ENCODE measurements at regions not wholly inside any gene's neighbourhood (a gene's known extent, or its start where the extent isn't known, plus 50 kb on each side); places are given as distances from the start of the nearest gene placed in this dataset.

- Histone ChIP-seq H2BK15ac (ENCODE audit: low read length) (no peak overlapping the region), H3K36me3 (replicated peaks in 1 of 2; ENCODE audit: control insufficient read depth in 2 of 2, insufficient read depth in 2 of 2, low read length in 2 of 2) (no peaks in the 10 kb centered on the region), H3K4ac (ENCODE audit: low read length) (no peak overlapping the region), H4K8ac (ENCODE audit: low read depth, low read length) (no peak overlapping the region), H2AK5ac (ENCODE audit: low read depth, low read length) (no peak overlapping the region), H3K9me3 (replicated peaks in 1 of 2; ENCODE audit: control insufficient read depth in 2 of 2, insufficient read depth in 1 of 2, low read depth in 1 of 2, low read length in 2 of 2) (no peaks in the 10 kb centered on the region), H3K18ac (ENCODE audit: low read length) (no peak overlapping the region), H3K4me3 (ENCODE audit: low read length in 2 of 2) (no peak overlapping the region), H2BK12ac (ENCODE audit: low read length) (no peak overlapping the region), H3K14ac (ENCODE audit: low read length) (no peak overlapping the region), H3K23ac (ENCODE audit: low read depth, low read length, poor library complexity) (no peak overlapping the region), H3K4me1 (ENCODE audit: control insufficient read depth in 2 of 2, insufficient read depth in 1 of 2, low read depth in 1 of 2, low read length in 2 of 2) (peaks cover under 1 to 2% of the 10 kb centered on the region in 2 donors), H3K79me1 (ENCODE audit: low read depth, low read length) (no peaks in the 10 kb centered on the region), H2BK120ac (ENCODE audit: low read depth, low read length) (no peak overlapping the region), H3K27me3 (ENCODE audit: control insufficient read depth in 3 of 3, insufficient read depth in 3 of 3, low read depth in 1 of 3, low read length in 3 of 3) (no peaks in the 10 kb centered on the region), H2AFZ (ENCODE audit: low read length) (no peak overlapping the region), H3K27ac (replicated peaks; ENCODE audit: low read length) (no peak overlapping the region), H4K91ac (ENCODE audit: low read depth, low read length, poor library complexity) (no peak overlapping the region), H3K9ac (ENCODE audit: low read depth, low read length, poor library complexity) (no peak overlapping the region), H2BK5ac (ENCODE audit: low read length) (no peak overlapping the region), H3K4me2 (ENCODE audit: insufficient read depth, low read length, poor library complexity, severe bottlenecking) (no peak overlapping the region)
- WGBS, 2 donors (ENCODE audit: extremely low coverage in 2 of 2, insufficient read length in 2 of 2, insufficient replicate concordance in 1 of 2), result no CpG with 5 or more reads among the region's 1 CpG
- no peak for DNase-seq (ENCODE audit: low spot score)
Observed at GRCh38 chr21:17045214-17045853, 467.5 kb upstream of the CXADR start.

- Histone ChIP-seq H3K79me1 (ENCODE audit: low read depth, low read length) (no peaks in the 10 kb centered on the region), H3K4me1 (ENCODE audit: control insufficient read depth in 2 of 2, insufficient read depth in 1 of 2, low read depth in 1 of 2, low read length in 2 of 2) (peaks cover 5 to 8% of the 10 kb centered on the region in 2 donors), H3K4me3 (ENCODE audit: low read length in 2 of 2) (no peak overlapping the region), H3K4ac (ENCODE audit: low read length) (no peak overlapping the region), H3K23ac (ENCODE audit: low read depth, low read length, poor library complexity) (no peak overlapping the region), H3K27ac (replicated peaks; ENCODE audit: low read length) (no peak overlapping the region), H4K8ac (ENCODE audit: low read depth, low read length) (no peak overlapping the region), H4K91ac (ENCODE audit: low read depth, low read length, poor library complexity) (no peak overlapping the region), H3K36me3 (replicated peaks in 1 of 2; ENCODE audit: control insufficient read depth in 2 of 2, insufficient read depth in 2 of 2, low read length in 2 of 2) (no peaks in the 10 kb centered on the region), H2BK12ac (ENCODE audit: low read length) (no peak overlapping the region), H2BK15ac (ENCODE audit: low read length) (no peak overlapping the region), H3K4me2 (ENCODE audit: insufficient read depth, low read length, poor library complexity, severe bottlenecking) (no peak overlapping the region), H3K9ac (ENCODE audit: low read depth, low read length, poor library complexity) (no peak overlapping the region), H3K9me3 (replicated peaks in 1 of 2; ENCODE audit: control insufficient read depth in 2 of 2, insufficient read depth in 1 of 2, low read depth in 1 of 2, low read length in 2 of 2) (no peaks in the 10 kb centered on the region), H3K18ac (ENCODE audit: low read length) (peak overlapping the region; percentile 15), H3K14ac (ENCODE audit: low read length) (no peak overlapping the region), H2AFZ (ENCODE audit: low read length) (peak overlapping the region; percentile 19), H3K27me3 (ENCODE audit: control insufficient read depth in 3 of 3, insufficient read depth in 3 of 3, low read depth in 1 of 3, low read length in 3 of 3) (no peaks in the 10 kb centered on the region), H2BK120ac (ENCODE audit: low read depth, low read length) (peak overlapping the region; percentile 42), H2AK5ac (ENCODE audit: low read depth, low read length) (no peak overlapping the region), H2BK5ac (ENCODE audit: low read length) (no peak overlapping the region)
- no CpG with 5 or more reads among the region's 3 CpGs for WGBS, 2 donors (ENCODE audit: extremely low coverage in 2 of 2, insufficient read length in 2 of 2, insufficient replicate concordance in 1 of 2)
- DNase-seq (ENCODE audit: low spot score), result no peak
Observed at GRCh38 chr21:17048974-17049373, 463.9 kb upstream of the CXADR start.

GRCh38 chr21:17050156-17050555, 462.7 kb upstream of the CXADR start:
- H3K79me1 ChIP-seq (ENCODE audit: low read depth, low read length), result no peaks in the 10 kb centered on the region

GRCh38 chr21:17050646-17051045, 462.2 kb upstream of the CXADR start:
- Histone ChIP-seq H2BK15ac (ENCODE audit: low read length) (no peak overlapping the region), H3K14ac (ENCODE audit: low read length) (no peak overlapping the region), H3K79me1 (ENCODE audit: low read depth, low read length) (no peaks in the 10 kb centered on the region), H3K4ac (ENCODE audit: low read length) (no peak overlapping the region), H2BK12ac (ENCODE audit: low read length) (no peak overlapping the region), H4K91ac (ENCODE audit: low read depth, low read length, poor library complexity) (no peak overlapping the region), H2BK120ac (ENCODE audit: low read depth, low read length) (no peak overlapping the region), H2AK5ac (ENCODE audit: low read depth, low read length) (no peak overlapping the region), H3K23ac (ENCODE audit: low read depth, low read length, poor library complexity) (no peak overlapping the region), H3K4me1 (ENCODE audit: control insufficient read depth in 2 of 2, insufficient read depth in 1 of 2, low read depth in 1 of 2, low read length in 2 of 2) (peaks cover 5 to 8% of the 10 kb centered on the region in 2 donors), H3K9ac (ENCODE audit: low read depth, low read length, poor library complexity) (no peak overlapping the region), H3K18ac (ENCODE audit: low read length) (no peak overlapping the region), H2BK5ac (ENCODE audit: low read length) (no peak overlapping the region), H3K27me3 (ENCODE audit: control insufficient read depth in 3 of 3, insufficient read depth in 3 of 3, low read depth in 1 of 3, low read length in 3 of 3) (no peaks in the 10 kb centered on the region), H4K8ac (ENCODE audit: low read depth, low read length) (no peak overlapping the region), H3K4me2 (ENCODE audit: insufficient read depth, low read length, poor library complexity, severe bottlenecking) (no peak overlapping the region), H3K36me3 (replicated peaks in 1 of 2; ENCODE audit: control insufficient read depth in 2 of 2, insufficient read depth in 2 of 2, low read length in 2 of 2) (no peaks in the 10 kb centered on the region), H3K9me3 (replicated peaks in 1 of 2; ENCODE audit: control insufficient read depth in 2 of 2, insufficient read depth in 1 of 2, low read depth in 1 of 2, low read length in 2 of 2) (no peaks in the 10 kb centered on the region), H2AFZ (ENCODE audit: low read length) (no peak overlapping the region), H3K4me3 (ENCODE audit: low read length in 2 of 2) (no peak overlapping the region), H3K27ac (replicated peaks; ENCODE audit: low read length) (no peak overlapping the region)
- no peak for DNase-seq (ENCODE audit: low spot score)
- no CpG with 5 or more reads among the region's 2 CpGs for WGBS, 2 donors (ENCODE audit: extremely low coverage in 2 of 2, insufficient read length in 2 of 2, insufficient replicate concordance in 1 of 2)

More at GRCh38 chr21:17050156-17050555, 462.7 kb upstream of the CXADR start:
- no peaks in the 10 kb centered on the region for H3K36me3 ChIP-seq (replicated peaks in 1 of 2; ENCODE audit: control insufficient read depth in 2 of 2, insufficient read depth in 2 of 2, low read length in 2 of 2)
- H3K14ac ChIP-seq (ENCODE audit: low read length), result no peak overlapping the region
- no peak overlapping the region for H3K27ac ChIP-seq (replicated peaks; ENCODE audit: low read length)
- no peak overlapping the region for H3K18ac ChIP-seq (ENCODE audit: low read length)
- H3K4me2 ChIP-seq (ENCODE audit: insufficient read depth, low read length, poor library complexity, severe bottlenecking), result no peak overlapping the region
- no peak overlapping the region for H3K23ac ChIP-seq (ENCODE audit: low read depth, low read length, poor library complexity)
- H4K8ac ChIP-seq (ENCODE audit: low read depth, low read length), result no peak overlapping the region
- WGBS, 2 donors (ENCODE audit: extremely low coverage in 2 of 2, insufficient read length in 2 of 2, insufficient replicate concordance in 1 of 2), result no CpG with 5 or more reads among the region's 1 CpG
- no peaks in the 10 kb centered on the region for H3K27me3 ChIP-seq (ENCODE audit: control insufficient read depth in 3 of 3, insufficient read depth in 3 of 3, low read depth in 1 of 3, low read length in 3 of 3)
- H4K91ac ChIP-seq (ENCODE audit: low read depth, low read length, poor library complexity), result no peak overlapping the region
- H2BK5ac ChIP-seq (ENCODE audit: low read length), result no peak overlapping the region
- H3K4me1 ChIP-seq (ENCODE audit: control insufficient read depth in 2 of 2, insufficient read depth in 1 of 2, low read depth in 1 of 2, low read length in 2 of 2), result peaks cover 5 to 8% of the 10 kb centered on the region in 2 donors
- no peak overlapping the region for H3K4me3 ChIP-seq (ENCODE audit: low read length in 2 of 2)
- no peak overlapping the region for H2BK15ac ChIP-seq (ENCODE audit: low read length)
- no peak overlapping the region for H2BK12ac ChIP-seq (ENCODE audit: low read length)
- no peak overlapping the region for H2BK120ac ChIP-seq (ENCODE audit: low read depth, low read length)
- H3K4ac ChIP-seq (ENCODE audit: low read length), result no peak overlapping the region
- no peaks in the 10 kb centered on the region for H3K9me3 ChIP-seq (replicated peaks in 1 of 2; ENCODE audit: control insufficient read depth in 2 of 2, insufficient read depth in 1 of 2, low read depth in 1 of 2, low read length in 2 of 2)
- no peak overlapping the region for H3K9ac ChIP-seq (ENCODE audit: low read depth, low read length, poor library complexity)
- no peak overlapping the region for H2AFZ ChIP-seq (ENCODE audit: low read length)
- DNase-seq (ENCODE audit: low spot score), result no peak
- no peak overlapping the region for H2AK5ac ChIP-seq (ENCODE audit: low read depth, low read length)

Measured in neuronal stem cell (in vitro differentiated cells).